H9 (cell line): ENCODE measurements at regions not wholly inside any gene's neighbourhood (a gene's known extent, or its start where the extent isn't known, plus 50 kb on each side); places are given as distances from the start of the nearest gene placed in this dataset.

Source experiments
- DNase-seq: peaks from one replicate; pipeline ENCODE4 v3.0.0-alpha.2; 2017
- H2AFZ ChIP-seq: one replicate; pipeline ENCODE4 v1.6.1; 2013; ENCODE audit warnings: mild to moderate bottlenecking, low read length, control low read depth, moderate library complexity
- H2AK5ac ChIP-seq: 2 replicates; pipeline ENCODE4 v1.6.1; 2013; ENCODE audit warnings: low read length, control low read depth, mixed read lengths; ENCODE audit not compliant: insufficient read length
- H2BK120ac ChIP-seq: one replicate; pipeline ENCODE4 v1.6.1; 2013; ENCODE audit warnings: low read depth, mild to moderate bottlenecking, low read length, control low read depth, inconsistent platforms; ENCODE audit not compliant: poor library complexity, severe bottlenecking
- H2BK12ac ChIP-seq: 2 replicates; pipeline ENCODE4 v1.6.1; 2013; ENCODE audit warnings: low read length, control low read depth, mixed read lengths, low read depth; ENCODE audit not compliant: insufficient read length
- H2BK15ac ChIP-seq: 2 replicates; pipeline ENCODE4 v1.6.1; 2013; ENCODE audit warnings: low read depth, low read length, control low read depth
- H2BK20ac ChIP-seq: one replicate; pipeline ENCODE4 v1.6.1; 2013; ENCODE audit warnings: low read depth, mild to moderate bottlenecking, low read length, control low read depth, inconsistent platforms; ENCODE audit not compliant: poor library complexity, severe bottlenecking
- H2BK5ac ChIP-seq: 2 replicates; pipeline ENCODE4 v1.6.1; 2013; ENCODE audit warnings: low read length, control low read depth, mixed read lengths; ENCODE audit not compliant: insufficient read length
- H3K14ac ChIP-seq: 2 replicates; pipeline ENCODE4 v1.6.1; 2013; ENCODE audit warnings: low read length, control low read depth; ENCODE audit not compliant: insufficient read depth
- H3K18ac ChIP-seq: 2 replicates; pipeline ENCODE4 v1.6.1; 2013; ENCODE audit warnings: low read depth, mild to moderate bottlenecking, mixed read lengths, low read length, control low read depth; ENCODE audit not compliant: insufficient read length
- H3K23ac ChIP-seq: 2 replicates; pipeline ENCODE4 v1.6.1; 2013; ENCODE audit warnings: low read length, control low read depth, mixed read lengths, low read depth; ENCODE audit not compliant: insufficient read length
- H3K23me2 ChIP-seq: 2 replicates; pipeline ENCODE4 v1.6.1; 2013; ENCODE audit warnings: low read depth, mild to moderate bottlenecking, mixed read lengths, low read length, control low read depth; ENCODE audit not compliant: insufficient read length, poor library complexity, severe bottlenecking
- H3K27ac ChIP-seq: 2 replicates; pipeline ENCODE4 v1.5.1; 2013; ENCODE audit warnings: low read length, control low read depth, mixed read lengths, low read depth; ENCODE audit not compliant: insufficient read length
- H3K27me3 ChIP-seq: 2 replicates; pipeline ENCODE4 v1.6.1; 2013; ENCODE audit warnings: low read length, control low read depth, inconsistent platforms; ENCODE audit not compliant: insufficient read depth
- H3K4ac ChIP-seq: 2 replicates; pipeline ENCODE4 v1.6.1; 2013; ENCODE audit warnings: low read depth, mild to moderate bottlenecking, control low read depth, inconsistent platforms, low read length, moderate library complexity
- H3K4me1 ChIP-seq: 2 replicates; pipeline ENCODE4 v1.6.1; 2013; ENCODE audit warnings: low read length, control low read depth, inconsistent platforms; ENCODE audit not compliant: insufficient read depth
- H3K4me2 ChIP-seq: 2 replicates; pipeline ENCODE4 v1.6.1; 2013; ENCODE audit warnings: low read length, control low read depth, mixed read lengths; ENCODE audit not compliant: insufficient read length, insufficient read depth
- H3K56ac ChIP-seq: 2 replicates; pipeline ENCODE4 v1.6.1; 2013; ENCODE audit warnings: low read depth, mild to moderate bottlenecking, mixed read lengths, low read length, control low read depth; ENCODE audit not compliant: insufficient read length
- H3K79me1 ChIP-seq: 2 replicates; pipeline ENCODE4 v1.6.1; 2013; ENCODE audit warnings: low read depth, mild to moderate bottlenecking, moderate library complexity, low read length, control low read depth, inconsistent platforms; ENCODE audit not compliant: insufficient read depth, poor library complexity, severe bottlenecking
- H3K79me2 ChIP-seq: 2 replicates; pipeline ENCODE4 v1.6.1; 2013; ENCODE audit warnings: low read length, control low read depth, inconsistent platforms; ENCODE audit not compliant: insufficient read depth
- H3K9ac ChIP-seq: 2 replicates; pipeline ENCODE4 v1.6.1; 2013; ENCODE audit warnings: low read length, control low read depth, mixed read lengths; ENCODE audit not compliant: insufficient read length; ENCODE audit errors: extremely low read depth
- H3K9me3 ChIP-seq: one replicate; pipeline ENCODE4 v1.6.1; 2013; ENCODE audit warnings: low read depth, low read length, inconsistent platforms; ENCODE audit not compliant: control insufficient read depth
- H3T11ph ChIP-seq: one replicate; pipeline ENCODE4 v1.6.1; 2013; ENCODE audit warnings: mild to moderate bottlenecking, low read length, control low read depth, inconsistent platforms
- H4K20me1 ChIP-seq: one replicate; pipeline ENCODE4 v1.6.1; 2013; ENCODE audit not compliant: control insufficient read depth, insufficient read length, insufficient read depth
- H4K5ac ChIP-seq: 2 replicates; pipeline ENCODE4 v1.6.1; 2013; ENCODE audit warnings: low read depth, mild to moderate bottlenecking, mixed read lengths, low read length, control low read depth; ENCODE audit not compliant: insufficient read length
- H4K8ac ChIP-seq: replicated peaks from 2 replicates; pipeline ENCODE4 v1.6.1; 2013; ENCODE audit warnings: low read length, control low read depth, mixed read lengths, low read depth; ENCODE audit not compliant: insufficient read length
- H4K91ac ChIP-seq: 2 replicates; pipeline ENCODE4 v1.6.1; 2013; ENCODE audit warnings: low read depth, mild to moderate bottlenecking, moderate library complexity, mixed read lengths, low read length, control low read depth; ENCODE audit not compliant: insufficient read length
- H3K27ac Mint-ChIP-seq, 3 experiments: 2 replicates in 2 of 3; 3 replicates in 1 of 3; pipeline ENCODE4 v1.8.0; 2020 to 2021; ENCODE audit warnings: mixed read lengths in 3 of 3, mild to moderate bottlenecking in 1 of 3, moderate library complexity in 1 of 3
- H3K27me3 Mint-ChIP-seq: 2 replicates; pipeline ENCODE4 v1.8.0; 2021; ENCODE audit warnings: low read depth, mild to moderate bottlenecking, moderate library complexity, mixed read lengths
- H3K36me3 Mint-ChIP-seq, 3 experiments: 2 replicates in 2 of 3; 3 replicates in 1 of 3; pipeline ENCODE4 v1.8.0; 2020 to 2021; ENCODE audit warnings: low read depth in 3 of 3, mixed read lengths in 3 of 3; ENCODE audit not compliant: insufficient read depth in 1 of 3
- H3K4me1 Mint-ChIP-seq, 2 experiments: 2 replicates each; pipeline ENCODE4 v1.8.0; 2020; ENCODE audit warnings: mixed read lengths in 2 of 2
- H3K4me3 Mint-ChIP-seq, 2 experiments: 2 replicates in 1 of 2; 3 replicates in 1 of 2; pipeline ENCODE4 v1.8.0; 2020 to 2021; ENCODE audit warnings: mild to moderate bottlenecking in 2 of 2, mixed read lengths in 2 of 2, moderate library complexity in 1 of 2
- H3K9me3 Mint-ChIP-seq, 2 experiments: 2 replicates in 1 of 2; 3 replicates in 1 of 2; pipeline ENCODE4 v1.8.0; 2020; ENCODE audit warnings: mild to moderate bottlenecking in 2 of 2, mixed read lengths in 2 of 2, moderate library complexity in 1 of 2
- WGBS: extraction: QIAGEN DNeasy Blood & Tissue Kit; methylation state at CpG from one replicate; pipeline ENCODE4 v1.1.7; 2013; ENCODE audit warnings: missing lambda C conversion rate, low lambda C conversion rate, mixed read lengths; ENCODE audit not compliant: insufficient read length; ENCODE audit errors: extremely low coverage; 5-methylcytosine and 5-hydroxymethylcytosine counted together
- TF ChIP-seq, protein P1 (sequence below): fragments of 200-600 bp; sonication (generic); conservative IDR thresholded peaks from 3 replicates; pipeline ENCODE4 v1.8.0; 2021; ENCODE audit warnings: antibody characterized with exemption, mild to moderate bottlenecking

DNA sequence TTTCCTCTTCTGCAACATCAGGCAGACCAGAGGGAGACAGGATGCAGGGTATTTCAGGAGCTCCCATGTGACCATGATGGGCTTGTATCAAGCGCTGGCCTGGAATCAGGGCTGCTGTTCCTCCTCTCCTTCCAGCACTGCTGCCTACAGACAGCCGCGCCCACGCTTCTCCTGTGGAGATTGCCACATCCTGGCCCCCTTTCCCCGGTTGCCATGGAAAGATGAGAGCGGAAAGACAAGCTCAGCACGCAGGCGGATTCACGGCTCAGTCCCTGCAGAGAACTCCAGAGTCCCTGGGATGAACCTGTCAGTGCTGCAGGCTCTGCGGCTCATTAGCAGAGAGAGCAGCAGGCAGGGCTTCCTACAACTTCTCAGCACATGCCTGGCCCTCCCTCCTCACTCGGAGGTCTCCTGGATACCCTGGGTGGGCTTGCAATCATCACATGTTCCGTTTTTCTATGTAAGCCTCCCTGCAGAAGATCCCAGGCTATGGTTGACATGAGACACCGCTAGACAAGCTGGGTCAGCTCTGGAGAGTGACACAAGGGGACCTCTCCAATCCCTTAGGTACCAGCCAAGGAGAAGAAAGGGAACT lies 497.8 kb upstream of the MYT1L start:
- Histone ChIP-seq H3K4me1 (no peaks in the 10 kb centered on the region), H3K27ac (no peak overlapping the region), H4K20me1 (no peaks in the 10 kb centered on the region), H2BK15ac (no peak overlapping the region), H4K8ac (no peak overlapping the region), H3K79me2 (no peaks in the 10 kb centered on the region), H3K4me2 (no peak overlapping the region), H3K23me2 (no peaks in the 10 kb centered on the region), H3K9me3 (no peaks in the 10 kb centered on the region), H4K5ac (no peak overlapping the region), H2BK5ac (no peak overlapping the region), H2AK5ac (no peak overlapping the region), H3K27me3 (no peaks in the 10 kb centered on the region), H2BK120ac (no peak overlapping the region), H3K23ac (no peak overlapping the region), H3K56ac (no peak overlapping the region), H3K14ac (no peak overlapping the region), H2BK20ac (no peak overlapping the region), H3K4ac (no peak overlapping the region), H4K91ac (no peak overlapping the region), H3K9ac (no peak overlapping the region), H3K18ac (no peak overlapping the region), H2BK12ac (no peak overlapping the region), H2AFZ (no peak overlapping the region), H3K79me1 (no peaks in the 10 kb centered on the region), H3T11ph (no peak overlapping the region)
- peaks cover 7% of the 10 kb centered on the region for H3K27me3 Mint-ChIP-seq
- H3K36me3 Mint-ChIP-seq: no peaks in the 10 kb centered on the region
- WGBS: no CpG with 5 or more reads among the region's 13 CpGs
- peak; percentile 25 for DNase-seq
- no peak overlapping the region for H3K27ac Mint-ChIP-seq
- no peak overlapping the region for H3K4me3 Mint-ChIP-seq
- TF ChIP-seq, protein P1, sequence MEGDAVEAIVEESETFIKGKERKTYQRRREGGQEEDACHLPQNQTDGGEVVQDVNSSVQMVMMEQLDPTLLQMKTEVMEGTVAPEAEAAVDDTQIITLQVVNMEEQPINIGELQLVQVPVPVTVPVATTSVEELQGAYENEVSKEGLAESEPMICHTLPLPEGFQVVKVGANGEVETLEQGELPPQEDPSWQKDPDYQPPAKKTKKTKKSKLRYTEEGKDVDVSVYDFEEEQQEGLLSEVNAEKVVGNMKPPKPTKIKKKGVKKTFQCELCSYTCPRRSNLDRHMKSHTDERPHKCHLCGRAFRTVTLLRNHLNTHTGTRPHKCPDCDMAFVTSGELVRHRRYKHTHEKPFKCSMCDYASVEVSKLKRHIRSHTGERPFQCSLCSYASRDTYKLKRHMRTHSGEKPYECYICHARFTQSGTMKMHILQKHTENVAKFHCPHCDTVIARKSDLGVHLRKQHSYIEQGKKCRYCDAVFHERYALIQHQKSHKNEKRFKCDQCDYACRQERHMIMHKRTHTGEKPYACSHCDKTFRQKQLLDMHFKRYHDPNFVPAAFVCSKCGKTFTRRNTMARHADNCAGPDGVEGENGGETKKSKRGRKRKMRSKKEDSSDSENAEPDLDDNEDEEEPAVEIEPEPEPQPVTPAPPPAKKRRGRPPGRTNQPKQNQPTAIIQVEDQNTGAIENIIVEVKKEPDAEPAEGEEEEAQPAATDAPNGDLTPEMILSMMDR: no peak
- H3K4me1 Mint-ChIP-seq: peaks cover 6 to 8% of the 10 kb centered on the region in 2 experiments
- peaks cover 0 to 12% of the 10 kb centered on the region in 2 experiments for H3K9me3 Mint-ChIP-seq
